Stimulated activated naive CD8-positive, alpha-beta T cell treated with anti-CD3 and anti-CD28 coated beads, Interleukin-15, amount 100 ng/mL, for 72 hours (primary cell): ENCODE measurements at regions not wholly inside any gene's neighbourhood (a gene's known extent, or its start where the extent isn't known, plus 50 kb on each side); places are given as distances from the start of the nearest gene placed in this dataset.
A peak's percentile ranks its signal among the peaks of the same experiment; 100 is the strongest.
"Not testable (repeated sequence)": the region's sequence is repeated elsewhere in the genome, so short reads cannot be mapped to it uniquely, and the experiment has no call there.

Experiments
- ATAC-seq: fragments of 150-1000 bp; cut with Tn5 transposase; 2 replicates; pipeline ENCODE4 v1.10.0; 2021; ENCODE audit warnings: mild to moderate bottlenecking, moderate library complexity
- DNase-seq, 2 donors: peaks; one replicate each; pipeline ENCODE4 v3.0.0; 2021 to 2022
- H3K27ac Mint-ChIP-seq, 2 donors: one replicate each; pipeline ENCODE4 v1.8.0; 2022; ENCODE audit warnings: mild to moderate bottlenecking in 2 of 2, mixed read lengths in 2 of 2, moderate library complexity in 2 of 2
- H3K27me3 Mint-ChIP-seq: one replicate; pipeline ENCODE4 v1.8.0; 2022; ENCODE audit warnings: mixed read lengths
- H3K4me1 Mint-ChIP-seq: one replicate; pipeline ENCODE4 v1.8.0; 2022; ENCODE audit warnings: mild to moderate bottlenecking, mixed read lengths
- H3K4me3 Mint-ChIP-seq, 2 donors: one replicate each; pipeline ENCODE4 v1.8.0; 2022; ENCODE audit warnings: mild to moderate bottlenecking in 2 of 2, mixed read lengths in 2 of 2, moderate library complexity in 1 of 2
- H3K9me3 Mint-ChIP-seq, 2 donors: one replicate each; pipeline ENCODE4 v1.8.0; 2022; ENCODE audit warnings: mixed read lengths in 2 of 2

DNA sequence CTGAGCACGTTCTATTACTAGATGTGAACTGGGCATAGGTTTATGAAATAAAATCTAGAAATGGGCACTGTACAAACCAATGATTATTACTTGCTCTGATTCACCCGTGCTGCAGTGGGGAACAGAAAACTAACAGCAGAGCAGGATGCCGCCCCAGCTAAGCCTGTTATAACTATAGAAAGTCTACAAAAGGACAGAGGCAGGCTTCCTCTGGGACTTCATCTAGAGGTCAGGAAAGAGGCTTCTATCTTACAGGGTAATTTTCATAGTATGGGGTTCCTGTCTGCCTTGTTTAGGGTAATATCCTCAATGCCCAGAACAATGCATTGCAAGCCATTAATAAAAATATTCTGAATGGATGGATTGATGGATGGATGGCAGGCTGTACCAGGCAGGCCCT, 177.0 kb upstream of the TBL1XR1 start:
- H3K27me3 Mint-ChIP-seq = no peaks in the 10 kb centered on the region
- H3K27ac Mint-ChIP-seq = no peak overlapping the region
- peaks cover 0 to 4% of the 10 kb centered on the region in 2 donors for H3K9me3 Mint-ChIP-seq
- no peak for ATAC-seq
- DNase-seq = no peak
- peaks cover 24% of the 10 kb centered on the region for H3K4me1 Mint-ChIP-seq
- no peak overlapping the region for H3K4me3 Mint-ChIP-seq

DNA sequence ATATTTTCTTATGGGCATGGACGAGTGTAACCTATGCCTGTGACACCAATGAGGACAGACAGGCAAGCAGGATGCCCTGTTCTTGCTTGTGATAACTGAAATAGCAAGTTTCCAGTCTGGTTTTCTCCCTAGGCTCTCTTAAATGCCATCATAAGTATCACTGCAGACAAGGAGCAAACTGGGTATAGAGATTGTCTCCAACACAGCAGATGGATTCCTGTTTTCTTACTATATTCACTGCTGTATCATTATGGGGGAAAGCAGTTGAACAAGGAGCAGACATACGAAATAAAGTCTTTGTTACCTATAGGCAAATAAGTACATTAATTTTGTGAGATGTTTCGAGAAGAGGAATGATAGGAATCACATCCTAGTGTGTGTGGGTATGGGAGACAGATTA, 178.0 kb upstream of the TBL1XR1 start:
- Mint-ChIP-seq H3K4me1 (peaks cover 24% of the 10 kb centered on the region), H3K27ac (no peak overlapping the region), H3K27me3 (no peaks in the 10 kb centered on the region), H3K9me3 (peaks cover 0 to 7% of the 10 kb centered on the region in 2 donors), H3K4me3 (no peak overlapping the region)
- DNase-seq = no peak
- ATAC-seq = no peak

DNA sequence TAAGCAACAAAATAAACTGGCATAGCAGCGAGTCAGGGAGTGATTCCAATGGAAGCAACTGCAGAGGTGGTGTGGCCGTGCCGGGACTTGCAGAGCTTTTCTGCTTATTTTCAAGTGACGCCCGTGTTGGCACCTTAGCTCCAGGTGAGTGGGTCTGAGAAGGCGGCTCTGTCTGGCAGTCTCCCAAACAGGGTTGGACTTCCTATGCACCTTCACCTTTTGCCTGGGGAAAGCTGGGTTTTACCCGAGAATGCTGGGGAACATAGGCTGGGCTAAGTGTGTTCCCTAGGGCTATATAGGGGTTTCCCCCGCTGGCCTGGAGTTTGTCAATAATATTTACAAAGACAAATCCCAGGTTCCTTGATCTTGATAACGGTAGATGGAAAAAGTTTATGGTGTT, 179.9 kb upstream of the TBL1XR1 start:
- ATAC-seq (no peak), DNase-seq (no peak)
- peaks cover 18% of the 10 kb centered on the region for H3K4me1 Mint-ChIP-seq
- H3K27me3 Mint-ChIP-seq = no peaks in the 10 kb centered on the region
- no peak overlapping the region for H3K4me3 Mint-ChIP-seq
- H3K27ac Mint-ChIP-seq = no peak overlapping the region
- H3K9me3 Mint-ChIP-seq = peaks cover 0 to 9% of the 10 kb centered on the region in 2 donors

DNA sequence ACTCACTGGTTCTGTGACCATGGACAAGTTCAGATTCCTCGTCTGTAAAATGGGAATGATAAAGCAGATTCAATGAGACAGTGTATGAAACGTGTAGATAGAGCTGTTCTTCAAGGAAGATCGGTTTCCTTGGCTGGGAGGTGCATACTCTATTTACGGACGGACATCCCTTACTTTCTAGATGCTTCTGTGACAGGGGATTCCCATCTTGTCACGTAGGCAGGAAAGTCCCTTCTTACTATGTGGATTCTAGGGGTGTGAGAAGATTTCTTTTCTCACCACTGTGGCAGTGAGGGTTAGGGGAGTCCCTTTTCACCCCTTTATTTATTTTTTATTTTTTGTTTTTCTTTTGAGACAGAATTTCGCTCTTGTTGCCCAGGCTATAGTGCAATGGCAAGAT, 180.9 kb upstream of the TBL1XR1 start:
- H3K27me3 Mint-ChIP-seq = no peaks in the 10 kb centered on the region
- ATAC-seq (peak; percentile 54), DNase-seq (no peak)
- no peak overlapping the region for H3K27ac Mint-ChIP-seq
- H3K9me3 Mint-ChIP-seq = peaks cover 4 to 13% of the 10 kb centered on the region in 2 donors
- peaks cover 18% of the 10 kb centered on the region for H3K4me1 Mint-ChIP-seq
- H3K4me3 Mint-ChIP-seq = no peak overlapping the region

DNA sequence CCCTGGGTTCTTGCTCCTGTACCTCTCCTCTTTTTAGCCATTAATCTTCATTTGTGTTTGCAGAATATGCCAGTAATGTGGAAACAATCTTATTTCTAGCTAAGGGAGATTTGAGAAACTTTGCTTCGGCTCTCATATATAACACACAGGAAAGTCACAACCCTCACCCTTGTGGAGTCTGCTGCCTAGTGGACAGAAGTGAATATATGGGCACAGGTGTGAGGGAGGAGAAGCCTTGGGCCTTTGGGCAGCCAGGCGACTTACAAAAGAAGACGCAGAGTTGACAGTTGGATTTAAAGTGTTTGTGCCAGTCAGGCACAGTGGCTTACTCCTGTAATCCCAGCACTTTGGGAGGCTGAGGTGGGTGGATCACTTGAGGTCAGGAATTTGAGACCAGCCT, 181.8 kb upstream of the TBL1XR1 start:
- no peak for DNase-seq
- Mint-ChIP-seq H3K27me3 (no peaks in the 10 kb centered on the region), H3K4me1 (peaks cover 18% of the 10 kb centered on the region), H3K9me3 (peaks cover 10 to 18% of the 10 kb centered on the region in 2 donors), H3K4me3 (no peak overlapping the region), H3K27ac (no peak overlapping the region)
- ATAC-seq = no peak

DNA sequence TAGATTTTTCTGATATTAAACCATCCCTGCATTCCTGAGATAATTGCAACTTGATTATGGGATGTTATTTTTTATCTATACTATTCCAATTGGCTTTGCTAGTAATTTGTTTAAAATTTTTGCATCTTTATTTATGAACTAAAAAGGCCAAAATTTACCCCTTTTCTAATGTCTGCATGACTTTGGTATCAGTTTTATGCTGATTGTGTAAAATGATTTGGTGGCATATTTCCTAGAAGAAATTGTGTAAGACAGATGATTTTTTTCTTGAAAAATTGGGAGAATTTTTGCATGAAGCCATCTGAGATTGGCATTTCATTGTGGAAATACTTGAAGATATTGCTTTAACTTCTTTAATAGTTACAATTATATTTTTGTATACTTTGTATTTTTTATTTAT, 183.8 kb upstream of the TBL1XR1 start:
- peaks cover 23% of the 10 kb centered on the region for H3K4me1 Mint-ChIP-seq
- no peak overlapping the region for H3K27ac Mint-ChIP-seq
- ATAC-seq = no peak
- H3K27me3 Mint-ChIP-seq = no peaks in the 10 kb centered on the region
- peaks cover 17 to 18% of the 10 kb centered on the region in 2 donors for H3K9me3 Mint-ChIP-seq
- no peak overlapping the region for H3K4me3 Mint-ChIP-seq
- no peak for DNase-seq

DNA sequence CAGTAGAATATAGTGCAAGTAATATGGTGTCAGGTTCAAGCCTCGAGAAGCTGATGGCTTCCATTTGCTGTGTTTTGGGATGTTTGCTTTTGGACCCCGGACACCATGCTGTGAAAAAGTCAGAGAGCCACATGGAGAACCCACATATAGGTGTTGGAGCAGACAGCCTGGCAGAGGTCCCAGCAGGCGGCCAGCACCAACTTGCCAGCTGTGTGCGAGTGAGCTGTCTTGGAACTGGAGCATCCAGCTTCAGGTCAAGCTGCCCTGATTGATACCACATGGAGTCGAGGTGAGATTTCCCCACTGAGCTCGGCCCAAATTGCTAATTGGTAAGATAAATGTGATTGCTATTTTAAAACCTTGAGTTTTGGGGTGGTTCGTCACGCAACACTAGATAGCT, 185.7 kb upstream of the TBL1XR1 start:
- no peak overlapping the region for H3K4me3 Mint-ChIP-seq
- no peak for ATAC-seq
- DNase-seq = no peak

DNA sequence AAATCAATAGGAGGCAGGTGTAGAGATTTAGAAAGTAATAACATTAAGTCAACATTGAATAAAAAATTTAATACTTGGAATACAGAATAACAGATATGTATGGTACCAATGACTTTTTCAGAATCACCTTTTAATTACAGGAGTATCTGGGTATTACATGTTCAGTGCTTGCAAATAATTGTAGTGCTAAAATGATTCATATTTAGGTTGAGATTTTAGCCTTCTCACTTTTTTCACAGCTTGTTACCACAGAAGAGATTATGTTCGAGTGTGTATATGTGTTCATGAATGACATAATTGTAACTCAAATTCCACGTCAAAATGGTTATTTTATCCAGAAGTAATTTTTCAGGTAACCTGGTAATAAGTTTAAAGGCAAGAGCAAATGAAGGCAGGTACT, 187.9 kb upstream of the TBL1XR1 start:
- H3K9me3 Mint-ChIP-seq = peaks cover 17% of the 10 kb centered on the region in 2 donors
- no peaks in the 10 kb centered on the region for H3K27me3 Mint-ChIP-seq
- no peak for DNase-seq
- no peak overlapping the region for H3K4me3 Mint-ChIP-seq
- H3K4me1 Mint-ChIP-seq = peaks cover 5% of the 10 kb centered on the region
- no peak overlapping the region for H3K27ac Mint-ChIP-seq
- no peak for ATAC-seq

More for the DNA sequence above, 185.7 kb upstream of the TBL1XR1 start:
- Mint-ChIP-seq H3K27ac (no peak overlapping the region), H3K4me1 (peaks cover 16% of the 10 kb centered on the region), H3K27me3 (no peaks in the 10 kb centered on the region), H3K9me3 (peaks cover 17 to 22% of the 10 kb centered on the region in 2 donors)

DNA sequence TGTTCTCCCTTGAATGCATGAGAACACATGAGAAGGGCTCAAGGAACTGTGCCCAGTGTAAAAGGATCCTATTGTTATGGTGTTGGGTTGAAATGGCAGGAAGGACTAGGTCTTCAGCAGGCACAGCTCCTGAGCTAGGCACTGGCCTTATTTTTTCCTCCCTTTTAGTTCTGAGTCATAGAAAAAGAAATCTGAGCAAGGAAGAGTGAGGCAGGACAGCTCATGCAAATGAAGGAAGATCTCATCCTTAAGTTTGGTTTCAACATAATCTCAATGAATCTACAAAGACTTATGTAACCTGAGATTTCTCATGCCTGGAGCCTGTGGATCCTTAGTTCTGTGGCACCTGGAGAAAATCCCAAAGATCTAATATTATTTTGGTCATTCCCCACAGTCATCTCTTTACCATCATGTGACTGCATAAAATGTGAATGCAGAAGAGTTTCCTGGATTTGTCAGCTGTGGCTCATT, 188.6 kb upstream of the TBL1XR1 start:
- no peak for ATAC-seq
- no peak overlapping the region for H3K27ac Mint-ChIP-seq
- H3K27me3 Mint-ChIP-seq = no peaks in the 10 kb centered on the region

DNA sequence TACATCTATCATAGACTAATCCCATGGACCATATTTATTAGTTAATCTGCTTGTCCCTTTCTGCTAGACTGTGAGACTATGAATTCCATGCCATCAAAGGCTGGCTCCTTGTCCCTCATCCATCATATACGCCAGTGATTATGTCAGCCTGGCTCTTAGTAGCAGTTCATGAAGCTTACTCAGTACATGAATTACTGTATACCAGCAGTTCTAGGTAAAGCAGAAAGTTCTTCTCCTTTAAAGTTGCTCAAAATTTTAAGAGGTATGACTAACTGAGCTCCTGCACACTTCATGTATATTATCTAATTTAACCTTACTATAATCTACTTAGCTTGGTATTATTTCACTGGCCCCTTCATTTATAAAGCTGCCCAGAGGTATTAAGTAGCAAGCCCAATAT, 190.9 kb upstream of the TBL1XR1 start:
- Mint-ChIP-seq H3K27ac (no peak overlapping the region), H3K4me3 (no peak overlapping the region), H3K9me3 (peaks cover 9 to 13% of the 10 kb centered on the region in 2 donors), H3K4me1 (peaks cover 5% of the 10 kb centered on the region), H3K27me3 (no peaks in the 10 kb centered on the region)
- ATAC-seq (no peak), DNase-seq (no peak)

More for the DNA sequence above, 188.6 kb upstream of the TBL1XR1 start:
- no peak overlapping the region for H3K4me3 Mint-ChIP-seq
- H3K9me3 Mint-ChIP-seq = peaks cover 14 to 17% of the 10 kb centered on the region in 2 donors
- peaks cover 5% of the 10 kb centered on the region for H3K4me1 Mint-ChIP-seq
- DNase-seq = no peak

DNA sequence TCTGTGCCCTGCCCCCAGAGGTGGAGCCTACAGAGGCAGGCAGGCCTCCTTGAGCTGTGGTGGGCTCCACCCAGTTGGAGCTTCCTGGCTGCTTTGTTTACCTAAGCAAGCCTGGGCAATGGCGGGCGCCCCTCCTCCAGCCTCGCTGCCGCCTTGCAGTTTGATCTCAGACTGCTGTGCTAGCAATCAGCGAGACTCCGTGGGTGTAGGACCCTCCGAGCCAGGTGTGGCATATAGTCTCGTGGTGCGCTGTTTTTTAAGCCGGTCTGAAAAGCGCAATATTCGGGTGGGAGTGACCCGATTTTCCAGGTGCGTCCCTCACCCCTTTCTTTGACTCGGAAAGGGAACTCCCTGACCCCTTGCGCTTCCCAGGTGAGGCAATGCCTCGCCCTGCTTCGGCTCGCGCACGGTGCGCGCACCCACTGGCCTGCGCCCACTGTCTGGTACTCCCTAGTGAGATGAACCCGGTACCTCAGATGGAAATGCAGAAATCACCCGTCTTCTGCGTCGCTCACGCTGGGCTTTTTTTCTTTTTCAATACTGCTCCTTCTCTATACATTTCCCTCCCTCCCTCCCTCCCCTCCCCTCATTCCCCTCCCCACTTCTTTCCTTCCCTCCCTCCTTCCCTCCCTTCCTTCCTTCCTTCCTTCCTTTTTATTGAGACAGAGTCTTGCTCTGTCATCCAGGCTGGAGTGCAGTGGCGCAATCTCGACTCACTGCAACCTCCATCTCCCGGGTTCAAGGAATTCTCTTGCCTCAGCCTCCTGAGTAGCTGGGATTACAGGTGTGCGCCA, 197.1 kb upstream of the TBL1XR1 start:
- peak overlapping the region; percentile 22 to 69 for H3K4me3 Mint-ChIP-seq
- DNase-seq, H3K9me3 Mint-ChIP-seq, H3K4me1 Mint-ChIP-seq, H3K27me3 Mint-ChIP-seq, ATAC-seq: not testable (repeated sequence)
- peak overlapping the region in 1 of 2 donors; percentile 61 for H3K27ac Mint-ChIP-seq

DNA sequence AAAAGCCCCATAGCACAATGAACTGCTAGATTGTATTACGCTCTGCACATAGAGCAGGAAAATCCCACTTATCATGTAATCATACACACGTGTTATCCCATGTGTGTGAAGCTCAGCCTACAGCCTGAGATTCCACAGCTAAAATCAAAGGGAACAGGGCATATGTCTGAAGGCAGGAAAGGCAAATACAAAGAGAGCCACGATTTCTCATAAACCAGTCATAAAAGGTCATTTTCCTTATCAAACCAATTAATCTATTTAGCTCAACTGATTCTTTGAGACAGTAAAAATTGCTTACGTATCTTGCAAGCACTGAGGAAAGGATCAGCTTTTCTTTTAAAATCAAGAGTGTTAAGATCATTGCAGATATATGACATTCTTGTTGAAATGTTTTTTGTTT, 199.5 kb upstream of the TBL1XR1 start:
- H3K4me3 Mint-ChIP-seq = no peak overlapping the region
- H3K27ac Mint-ChIP-seq = no peak overlapping the region
- peaks cover 0 to 7% of the 10 kb centered on the region in 2 donors for H3K9me3 Mint-ChIP-seq
- no peak for ATAC-seq
- H3K4me1 Mint-ChIP-seq = no peaks in the 10 kb centered on the region
- H3K27me3 Mint-ChIP-seq = no peaks in the 10 kb centered on the region
- no peak for DNase-seq

DNA sequence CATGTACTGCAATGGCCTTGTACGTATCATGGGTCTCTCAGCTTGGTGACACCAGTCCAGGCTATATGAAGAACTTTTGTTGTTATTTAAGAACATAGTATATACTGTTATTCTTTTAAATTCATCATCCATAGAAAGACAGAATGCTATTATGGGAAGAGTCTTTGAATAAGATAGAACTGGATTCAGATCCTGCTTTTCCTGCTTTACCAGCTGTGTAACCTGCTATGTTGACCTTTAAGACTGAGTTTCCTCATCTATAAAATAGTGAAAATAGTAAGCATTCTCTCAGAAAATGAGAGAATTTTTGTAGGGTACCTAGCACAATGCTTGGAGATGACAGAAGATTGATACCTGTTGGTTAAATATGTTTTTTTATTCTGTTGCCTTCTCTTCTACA, 204.1 kb upstream of the TBL1XR1 start:
- peaks cover 0 to 7% of the 10 kb centered on the region in 2 donors for H3K9me3 Mint-ChIP-seq
- peak overlapping the region in 1 of 2 donors; percentile 9 for H3K27ac Mint-ChIP-seq
- no peaks in the 10 kb centered on the region for H3K4me1 Mint-ChIP-seq
- no peak for DNase-seq
- no peak overlapping the region for H3K4me3 Mint-ChIP-seq
- ATAC-seq = no peak
- H3K27me3 Mint-ChIP-seq = no peaks in the 10 kb centered on the region

DNA sequence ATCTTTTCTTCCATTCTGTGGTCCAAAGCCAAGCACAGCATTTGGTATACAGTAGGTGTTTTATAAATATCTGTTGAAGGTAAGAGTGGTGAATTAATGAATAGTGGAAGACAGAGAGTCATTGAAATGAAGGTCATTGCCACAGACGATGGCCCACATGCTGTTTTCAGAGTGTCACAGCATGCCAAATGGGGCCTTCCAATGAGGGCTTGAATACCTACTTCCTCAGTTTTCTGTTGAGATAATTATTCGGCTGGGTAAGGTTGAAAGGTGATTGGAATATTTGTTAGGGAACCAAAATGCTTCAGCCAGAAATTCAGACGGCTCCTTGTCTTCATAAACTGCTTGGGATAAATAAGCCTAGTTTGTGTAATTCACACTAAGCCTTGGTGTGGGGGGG, 205.3 kb upstream of the TBL1XR1 start:
- ATAC-seq (no peak), DNase-seq (no peak)
- no peak overlapping the region for H3K4me3 Mint-ChIP-seq
- H3K9me3 Mint-ChIP-seq = peaks cover 0 to 7% of the 10 kb centered on the region in 2 donors
- H3K4me1 Mint-ChIP-seq = no peaks in the 10 kb centered on the region
- no peaks in the 10 kb centered on the region for H3K27me3 Mint-ChIP-seq
- no peak overlapping the region for H3K27ac Mint-ChIP-seq

DNA sequence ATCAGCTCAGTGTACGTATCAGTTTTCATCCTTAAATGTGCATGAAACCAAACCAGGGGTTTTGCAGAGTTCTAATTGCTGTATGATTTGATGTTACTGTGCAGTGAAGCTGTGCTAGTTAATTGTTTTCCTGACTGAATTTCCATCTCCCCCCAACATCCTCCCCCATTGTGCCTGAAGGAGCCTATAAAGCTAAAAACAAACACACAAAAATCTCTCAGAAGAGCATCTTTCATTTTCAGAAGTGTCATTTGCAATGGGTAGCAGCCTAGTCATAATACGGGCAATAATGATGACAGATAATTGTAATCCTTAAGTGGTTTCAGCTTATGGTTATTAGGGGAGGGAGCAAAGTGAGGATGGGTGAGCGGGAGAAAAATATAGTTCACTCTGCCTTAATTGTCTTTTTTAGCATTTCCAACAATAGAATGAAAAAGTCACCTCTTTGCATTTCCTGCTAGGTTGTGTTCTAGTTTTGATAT, 207.9 kb upstream of the TBL1XR1 start:
- Mint-ChIP-seq H3K9me3 (no peaks in the 10 kb centered on the region), H3K4me3 (no peak overlapping the region), H3K27ac (no peak overlapping the region), H3K27me3 (no peaks in the 10 kb centered on the region), H3K4me1 (no peaks in the 10 kb centered on the region)
- DNase-seq = no peak
- no peak for ATAC-seq

DNA sequence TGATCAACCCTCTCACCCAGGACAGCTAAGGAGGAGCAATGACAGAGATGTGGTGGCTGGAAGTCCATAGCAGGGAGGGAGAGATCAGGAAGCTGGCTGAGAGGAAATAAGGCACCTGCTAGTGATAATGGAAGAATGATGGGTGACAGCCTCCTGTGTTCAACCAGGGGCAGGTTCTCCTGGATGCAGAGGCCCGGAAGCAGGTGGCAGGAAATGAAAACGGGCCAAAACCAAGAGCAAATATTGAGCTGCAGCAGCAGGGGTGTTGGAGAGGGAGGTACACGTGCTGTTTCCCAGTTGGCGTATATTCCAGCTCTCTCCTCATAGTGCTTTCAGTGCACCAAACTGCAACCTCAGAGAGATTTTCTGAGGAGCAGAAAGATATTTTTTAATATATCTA, 213.4 kb upstream of the TBL1XR1 start:
- no peak overlapping the region for H3K27ac Mint-ChIP-seq
- H3K27me3 Mint-ChIP-seq = no peaks in the 10 kb centered on the region
- peak overlapping the region in 1 of 2 donors; percentile 0 for H3K4me3 Mint-ChIP-seq
- H3K9me3 Mint-ChIP-seq = peaks cover 4 to 8% of the 10 kb centered on the region in 2 donors
- peaks cover 20% of the 10 kb centered on the region for H3K4me1 Mint-ChIP-seq
- ATAC-seq (no peak), DNase-seq (no peak)
